NCI-H524 treated with DMSO at 0.1 percent for 48 hours (cell line): ENCODE measurements at regions not wholly inside any gene's neighbourhood (a gene's known extent, or its start where the extent isn't known, plus 50 kb on each side); places are given as distances from the start of the nearest gene placed in this dataset.
"Not testable (repeated sequence)": the region's sequence is repeated elsewhere in the genome, so short reads cannot be mapped to it uniquely, and the experiment has no call there.

Source experiments
- DNase-seq: peaks from one replicate; lab custom pipeline; 2025; lab: John Stamatoyannopoulos, UW

DNA sequence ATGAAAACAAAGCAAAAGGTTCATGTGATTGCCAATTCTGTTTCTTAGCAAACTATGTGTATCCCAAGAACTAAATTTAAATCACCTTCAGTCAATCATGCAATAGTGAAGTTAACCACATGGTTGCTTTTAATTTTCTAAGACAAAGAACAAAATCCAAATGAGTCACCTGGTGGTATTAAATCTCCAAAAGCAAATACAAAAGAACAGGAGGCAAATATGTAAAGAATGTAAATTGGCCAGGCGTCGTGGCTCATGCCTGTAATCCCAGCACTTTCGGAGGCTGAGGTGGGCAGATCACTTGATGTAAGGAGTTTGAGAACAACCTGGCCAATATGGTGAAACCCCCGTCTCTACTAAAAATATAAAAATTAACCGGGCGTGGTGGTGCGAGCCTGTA lies 54.2 kb upstream of the PIK3R4 start:
- no peak for DNase-seq

DNA sequence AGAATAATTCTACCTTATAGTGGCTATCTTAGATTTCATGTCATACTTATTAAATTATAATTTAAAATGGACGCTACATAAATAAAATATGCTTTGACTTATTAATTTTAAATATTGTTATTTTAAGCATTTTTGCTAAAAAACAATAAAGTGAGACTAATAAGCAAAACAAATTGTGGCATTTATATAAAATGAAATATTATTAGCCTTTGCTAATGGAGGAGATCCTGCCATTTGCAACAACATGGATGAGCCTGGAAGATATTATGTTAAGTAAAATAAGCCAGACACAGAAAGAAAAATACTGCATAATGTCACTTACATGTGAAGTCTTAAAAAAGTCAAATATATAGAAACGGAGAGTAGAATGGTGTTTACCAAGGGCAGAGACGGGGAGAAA lies 54.8 kb upstream of the PIK3R4 start:
- DNase-seq, result no peak

DNA sequence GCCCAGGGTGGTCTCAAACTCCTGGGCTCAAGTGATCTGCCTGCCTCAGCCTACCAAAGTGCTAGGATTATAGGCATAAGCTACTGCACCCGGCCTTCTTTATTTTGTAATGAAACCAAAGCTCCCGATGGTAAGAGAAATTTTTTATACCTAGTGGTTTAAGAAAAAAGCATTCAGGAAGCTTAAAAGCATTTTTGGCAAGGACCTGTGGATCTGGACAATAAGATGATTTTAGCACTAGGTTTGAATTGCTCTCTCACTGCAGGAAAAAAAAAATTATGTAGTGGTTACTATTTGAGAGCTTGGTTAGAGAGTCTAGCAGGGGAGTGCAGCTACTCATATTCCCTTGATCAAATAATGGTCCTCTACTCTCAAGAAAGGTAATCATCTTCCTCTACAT lies 64.9 kb upstream of the PIK3R4 start:
- DNase-seq, result no peak

DNA sequence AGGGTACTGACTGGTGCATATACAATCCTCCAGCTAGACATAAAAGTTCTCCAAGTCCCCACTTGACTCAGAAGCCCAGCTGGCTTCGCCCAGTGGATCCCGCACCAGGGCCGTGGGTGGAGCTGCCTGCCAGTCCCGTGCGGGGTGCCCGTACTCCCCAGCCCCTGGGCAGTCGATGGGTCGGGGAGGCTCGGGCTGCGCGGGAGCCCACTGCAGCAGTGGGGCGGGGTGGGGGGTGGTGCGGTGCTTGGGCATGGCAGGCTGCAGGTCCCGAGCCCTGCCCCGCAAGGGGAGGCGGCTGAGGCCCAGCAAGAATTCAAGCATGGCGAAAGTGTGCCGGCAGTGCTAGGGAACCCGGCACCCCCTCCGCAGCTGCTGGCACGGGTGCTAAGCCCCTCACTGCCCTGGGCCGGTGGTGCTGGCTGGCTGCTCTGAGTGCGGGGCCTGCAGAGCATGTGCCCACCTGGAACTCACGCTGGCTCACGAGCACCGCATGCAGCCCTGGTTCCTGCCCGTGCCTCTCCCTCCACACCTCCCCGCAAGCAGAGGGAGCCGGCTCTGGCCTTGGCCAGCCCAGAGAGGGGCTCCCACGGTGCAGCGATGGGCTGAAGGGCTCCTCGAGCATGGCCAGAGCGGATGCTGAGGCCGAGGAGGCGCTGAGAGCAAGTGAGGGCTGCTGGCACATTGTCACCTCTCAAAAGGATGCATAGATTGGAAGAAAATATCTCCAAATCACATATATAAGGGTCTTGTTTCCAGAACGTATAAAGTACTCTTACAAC lies 68.3 kb upstream of the PIK3R4 start:
- no peak for DNase-seq

DNA sequence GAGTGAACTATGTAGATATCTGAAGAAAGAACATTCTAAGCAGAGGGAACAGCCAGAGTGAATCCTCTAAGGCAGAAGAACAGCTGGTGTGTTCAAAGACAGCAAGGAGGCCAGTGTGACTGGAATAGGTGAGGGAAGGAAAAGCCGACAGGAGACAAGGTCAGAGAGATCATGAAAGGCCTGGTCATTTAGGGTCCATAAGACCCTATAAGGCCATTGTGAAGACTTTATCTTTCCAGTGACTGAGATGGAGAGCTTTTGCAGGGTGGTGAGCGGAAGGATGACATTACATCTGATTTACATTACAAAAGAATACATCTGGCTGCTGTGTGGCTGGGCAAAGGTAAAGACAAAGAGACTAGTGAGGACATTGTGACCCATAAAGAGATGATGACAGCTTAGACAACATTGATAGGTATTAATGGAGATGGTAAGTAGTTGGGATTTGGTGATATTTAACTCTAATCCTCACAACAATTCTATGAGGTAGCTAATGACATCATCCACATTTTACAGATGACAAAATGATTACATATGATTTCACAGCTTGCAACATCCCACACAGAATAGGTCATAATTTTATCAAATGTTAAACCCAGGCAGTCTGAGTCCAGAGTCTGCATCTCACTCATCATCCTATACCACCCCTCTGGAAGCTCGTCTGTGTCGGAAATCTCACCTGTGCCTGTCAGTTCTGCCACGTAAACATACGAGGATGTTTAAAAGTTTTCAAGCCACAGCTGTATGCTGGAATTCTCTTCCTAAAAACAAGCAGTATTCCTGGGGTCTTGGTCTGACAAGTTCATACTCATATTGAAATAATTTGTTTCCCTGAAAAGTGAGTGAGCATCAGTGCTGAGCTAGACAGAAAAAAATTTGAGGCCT lies 70.2 kb upstream of the PIK3R4 start:
- no peak for DNase-seq

DNA sequence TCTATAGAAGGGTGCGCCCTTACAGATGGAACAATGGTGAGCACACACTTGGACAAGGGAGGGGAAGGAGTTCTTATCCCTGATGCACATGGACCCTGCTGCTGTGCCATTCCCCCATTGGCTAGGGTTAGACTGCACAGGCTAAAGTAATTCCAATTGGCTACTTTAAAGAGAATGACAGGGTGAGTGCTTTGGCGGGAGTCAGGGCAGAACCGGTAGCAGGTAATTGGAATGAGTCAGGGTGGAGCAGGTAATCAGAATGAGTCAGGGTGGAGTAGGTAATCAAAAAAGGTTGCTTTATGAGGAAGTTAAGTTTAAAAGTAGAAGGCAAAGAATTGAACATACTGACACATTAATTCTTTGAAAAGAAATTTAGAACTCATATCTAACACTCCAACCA lies 71.4 kb upstream of the PIK3R4 start:
- not testable (repeated sequence) for DNase-seq

DNA sequence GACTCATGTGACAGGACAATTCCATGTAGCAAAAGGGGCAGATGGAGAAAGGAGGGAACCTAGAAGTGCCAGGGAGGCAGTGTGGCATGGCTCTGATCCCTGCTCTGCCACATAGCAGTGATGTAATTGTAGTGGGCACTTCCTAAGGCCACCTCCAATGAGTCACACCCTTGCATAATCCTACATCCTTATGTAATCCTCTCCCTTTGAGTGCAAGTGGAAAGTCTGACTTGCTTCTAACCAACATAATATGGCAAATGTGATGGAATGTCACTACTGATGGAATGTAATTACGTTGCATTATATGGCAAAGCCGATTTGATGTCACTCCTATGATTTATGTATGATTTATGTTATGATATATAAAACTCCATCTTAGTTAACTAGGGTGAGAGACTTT lies 72.9 kb upstream of the ATP2C1 start:
- no peak for DNase-seq

DNA sequence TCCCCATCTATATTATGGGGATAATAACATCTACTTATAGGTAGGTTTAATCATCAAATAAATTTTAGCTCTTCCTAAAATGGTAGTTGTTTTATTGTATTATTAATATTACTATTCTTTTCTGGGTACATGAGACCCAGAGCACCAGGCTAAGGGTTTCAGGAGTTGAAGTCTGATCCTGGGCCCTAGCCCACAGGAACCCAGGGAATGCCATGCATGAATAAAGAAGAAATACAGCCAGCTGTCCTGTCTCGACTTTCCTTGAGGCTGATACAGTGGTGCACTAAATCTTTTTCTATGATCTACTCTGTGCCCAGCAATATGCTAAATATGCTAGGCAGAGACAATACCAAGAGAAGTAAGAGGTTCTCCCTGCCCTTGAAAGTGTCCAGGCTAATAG lies 72.1 kb upstream of the ATP2C1 start:
- DNase-seq, result no peak

DNA sequence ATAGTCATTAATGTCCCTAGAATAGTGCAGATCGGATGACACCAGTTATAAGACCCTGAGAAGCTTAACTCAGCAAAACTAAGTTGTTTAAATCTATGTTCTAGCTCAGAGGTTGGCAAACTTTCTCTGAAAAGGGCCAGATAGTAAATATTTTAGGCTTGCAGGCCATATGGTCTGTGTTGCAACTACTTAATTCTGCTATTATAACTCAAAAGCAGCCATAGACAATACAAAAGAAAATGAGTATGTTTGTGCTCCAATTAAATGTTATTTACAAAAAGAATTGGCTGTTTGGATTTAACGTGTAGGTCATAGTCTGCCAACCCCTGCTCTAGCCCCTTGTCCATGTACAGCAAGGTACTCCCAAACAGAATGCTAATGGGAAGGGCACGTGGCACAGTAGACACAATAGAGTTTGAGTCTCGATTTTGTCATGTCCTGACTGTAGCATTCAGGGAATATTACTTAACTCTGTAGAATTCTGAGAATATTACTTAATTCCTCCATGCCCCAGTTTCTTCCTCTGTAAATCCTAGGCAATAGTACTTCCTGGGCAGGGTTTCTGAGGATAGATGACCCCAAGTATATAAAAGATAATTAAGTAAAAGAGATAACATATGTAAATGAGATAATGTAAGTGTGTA lies 70.5 kb upstream of the ATP2C1 start:
- no peak for DNase-seq

DNA sequence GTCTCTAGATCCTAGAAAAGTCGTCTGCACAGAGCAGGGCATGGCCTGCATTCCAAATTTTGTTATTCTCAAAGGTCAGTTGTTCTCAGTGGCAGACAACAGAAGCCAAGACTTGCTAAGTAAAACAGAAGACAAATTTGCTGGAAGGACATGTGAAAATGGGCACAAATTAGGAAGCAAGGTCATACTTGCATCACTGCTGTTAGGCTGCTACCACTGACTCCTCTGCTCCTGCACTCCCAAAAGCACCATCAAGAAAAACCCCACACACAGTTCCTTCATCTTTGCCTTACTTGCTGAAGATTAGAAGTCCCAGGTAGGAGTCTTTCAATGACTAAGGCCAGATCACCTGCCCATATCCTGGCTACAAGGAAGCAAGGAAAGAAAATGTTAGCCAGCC lies 69.9 kb upstream of the ATP2C1 start:
- DNase-seq, result no peak

DNA sequence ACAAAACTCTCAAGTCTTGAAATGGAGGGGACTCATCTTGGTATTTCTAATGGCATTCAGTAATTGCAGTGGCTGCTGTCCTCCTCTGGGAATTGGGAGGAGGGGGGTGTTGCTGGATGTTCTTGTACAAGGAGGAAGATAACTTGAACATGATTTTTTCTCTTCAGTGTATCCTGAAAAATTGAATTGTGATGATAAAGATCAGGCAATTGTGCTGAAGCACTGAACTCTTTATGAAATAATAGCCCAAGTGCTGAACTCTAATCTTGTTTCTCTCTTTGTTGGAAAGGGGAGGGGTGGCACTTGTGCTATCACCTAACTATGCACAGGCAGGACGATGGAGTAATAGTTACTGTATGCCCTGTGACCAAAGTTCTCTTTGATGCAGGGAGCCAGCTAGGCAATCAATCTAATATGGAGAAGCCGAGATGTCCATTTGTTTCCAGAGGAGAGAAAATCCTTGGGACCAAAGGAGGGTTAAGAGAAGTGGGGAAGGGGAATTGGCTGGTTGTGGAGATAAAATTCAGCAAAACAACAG lies 68.1 kb upstream of the ATP2C1 start:
- no peak for DNase-seq

DNA sequence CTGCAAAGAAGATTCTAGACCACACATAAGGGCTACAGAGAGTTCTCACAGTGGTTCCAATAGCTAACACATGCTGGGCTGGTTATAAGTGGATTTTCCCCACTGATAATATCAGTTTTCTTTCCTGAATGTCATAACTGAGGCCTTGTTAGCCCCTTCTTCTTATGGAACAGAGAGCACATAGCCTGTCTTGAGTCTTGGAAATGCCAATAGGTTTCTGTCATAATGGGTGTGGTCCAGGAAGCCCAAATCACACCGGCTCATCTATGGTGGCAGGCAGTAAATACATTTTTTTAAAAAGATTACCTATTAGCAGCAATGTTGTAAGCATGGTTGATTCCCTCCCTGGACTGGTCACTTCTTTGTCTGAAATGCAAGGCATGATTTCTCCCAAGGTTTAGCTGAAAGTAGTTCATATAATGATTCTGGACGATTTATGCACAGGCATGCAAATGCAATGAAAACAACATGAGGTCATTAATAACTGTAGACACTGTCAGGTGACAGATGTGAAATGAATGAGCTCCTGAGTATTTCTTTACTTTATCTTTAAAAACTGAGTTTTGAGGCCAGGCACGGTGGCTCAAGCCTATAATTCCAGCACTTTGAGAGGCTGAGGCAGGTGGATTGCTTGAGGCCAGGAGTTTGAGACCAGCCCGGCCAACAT lies 67.2 kb upstream of the ATP2C1 start:
- no peak for DNase-seq

DNA sequence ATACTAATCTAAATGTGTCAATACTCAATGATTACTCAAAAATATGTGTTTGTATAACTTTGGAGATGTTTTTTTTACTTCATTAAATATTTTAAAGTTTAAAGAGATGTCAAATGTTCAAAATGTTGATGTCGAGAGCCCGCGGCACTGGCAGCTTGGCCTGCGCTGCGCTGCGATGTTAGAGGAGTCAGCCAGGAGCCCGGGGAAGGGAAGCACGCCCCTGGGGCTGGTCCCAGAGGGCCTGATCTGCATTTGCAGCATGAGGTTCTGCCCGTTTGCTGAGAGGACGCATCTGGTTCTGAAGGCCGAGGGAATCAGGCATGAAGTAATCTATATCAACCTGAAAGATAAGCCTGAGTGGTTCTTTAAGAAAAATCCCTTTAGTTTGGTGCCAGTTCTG lies 66.4 kb upstream of the ATP2C1 start:
- no peak for DNase-seq

DNA sequence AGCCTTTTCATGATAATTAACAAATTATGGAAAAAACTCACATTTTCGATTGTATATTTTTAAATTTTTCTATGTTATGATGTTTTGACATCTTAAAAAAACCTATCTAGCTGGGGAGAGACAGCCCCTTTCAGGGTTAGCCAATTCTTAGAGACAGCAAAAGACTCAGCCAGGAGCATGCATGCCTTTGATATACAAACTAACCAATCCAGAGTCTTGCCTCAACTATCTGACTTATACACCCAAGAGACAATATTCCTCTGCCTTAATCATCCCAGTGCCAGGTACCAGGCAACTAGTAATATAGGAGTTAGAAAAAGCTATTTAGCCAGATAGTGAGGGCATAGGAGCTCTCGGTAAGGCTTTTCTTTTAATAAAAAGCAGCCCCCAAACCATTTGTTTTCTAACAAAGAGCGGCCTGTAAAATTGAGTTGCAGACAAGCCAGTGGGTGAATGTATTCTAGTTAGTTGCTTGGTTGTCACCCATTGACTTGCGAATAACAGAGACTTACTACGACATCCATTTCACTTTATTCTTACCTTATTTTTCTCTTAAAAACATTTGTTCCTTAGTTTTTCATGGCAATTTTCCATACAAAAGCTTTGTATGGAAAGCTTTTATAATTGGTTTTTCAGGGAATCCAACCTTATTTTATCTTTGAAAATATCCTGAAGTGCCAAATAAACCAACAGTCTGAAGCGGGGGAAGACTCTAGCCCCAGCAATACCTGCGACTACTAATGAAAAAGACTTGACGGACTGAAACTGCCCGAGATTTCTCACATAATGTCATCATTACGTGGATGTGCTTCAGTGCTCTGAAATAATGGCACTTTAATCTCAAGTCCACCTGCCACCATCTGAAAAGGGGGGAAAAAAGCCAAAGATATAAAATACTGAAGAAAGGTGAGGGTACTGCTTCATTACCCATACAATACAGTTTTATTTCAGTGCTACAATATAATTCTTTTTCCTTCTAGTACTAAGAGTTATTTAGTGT lies 64.6 kb upstream of the ATP2C1 start:
- DNase-seq, result no peak

DNA sequence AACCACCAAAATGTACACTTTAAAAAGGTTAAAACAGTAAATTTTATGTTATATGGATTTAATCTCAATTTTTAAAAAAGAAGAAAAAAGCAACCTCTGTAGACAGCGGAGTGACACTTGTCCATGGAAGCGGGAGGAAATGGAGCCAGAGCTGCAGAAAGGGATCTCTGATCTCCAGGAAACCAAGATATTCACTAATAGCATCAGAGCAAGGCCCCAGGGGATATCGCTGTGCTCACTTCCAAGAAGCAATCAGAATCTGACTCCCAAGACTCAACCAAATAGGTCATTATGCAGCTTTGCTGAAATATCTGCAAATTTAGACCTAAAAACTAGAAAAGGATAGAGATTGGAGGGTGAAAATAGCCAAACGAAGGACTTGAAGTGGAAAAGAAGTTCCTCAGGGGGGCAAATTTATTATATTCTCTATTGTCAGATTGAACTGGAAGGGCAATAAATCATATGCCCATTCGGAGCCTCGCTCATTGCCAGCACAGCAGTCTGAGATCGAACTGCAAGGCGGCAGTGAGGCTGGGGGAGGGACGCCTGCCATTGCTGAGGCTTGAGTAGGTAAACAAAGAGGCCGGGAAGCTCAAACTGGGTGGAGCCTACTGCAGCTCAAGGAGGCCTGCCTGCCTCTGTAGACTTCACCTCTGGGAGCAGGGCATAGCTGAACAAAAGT lies 62.0 kb upstream of the ATP2C1 start:
- DNase-seq, result no peak

DNA sequence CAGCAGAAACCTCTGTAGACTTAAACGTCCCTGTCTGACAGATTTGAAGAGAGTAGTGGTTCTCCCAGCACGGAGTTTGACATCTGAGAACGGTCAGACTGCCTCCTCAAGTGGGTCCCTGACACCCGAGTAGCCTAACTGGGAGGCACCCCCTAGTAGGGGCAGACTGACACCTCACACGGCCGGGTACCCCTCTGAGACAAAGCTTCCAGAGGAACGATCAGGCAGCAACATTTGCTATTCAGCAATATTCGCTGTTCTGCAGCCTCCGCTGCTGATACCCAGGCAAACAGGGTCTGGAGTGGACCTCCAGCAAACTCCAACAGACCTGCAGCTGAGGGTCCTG lies 61.5 kb upstream of the ATP2C1 start:
- DNase-seq, result not testable (repeated sequence)

DNA sequence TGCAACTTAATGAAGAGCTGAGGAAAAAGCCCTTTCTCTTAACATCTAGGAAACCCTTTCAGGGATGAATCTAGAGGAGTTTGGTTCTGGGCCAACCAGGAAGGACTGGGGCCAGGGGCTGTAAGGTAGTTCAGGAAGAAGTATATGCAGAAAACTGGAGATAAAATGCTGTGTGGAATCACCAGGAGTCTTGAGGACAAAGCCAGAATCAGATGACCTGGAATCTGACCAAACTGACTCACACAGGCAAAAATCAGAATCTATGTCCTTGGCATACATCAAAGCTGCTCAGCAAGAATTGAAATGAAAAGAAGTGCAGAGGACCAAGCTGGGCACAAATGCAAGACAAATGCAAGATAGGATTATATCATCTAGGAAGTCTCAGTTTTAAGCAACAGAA lies 59.4 kb upstream of the ATP2C1 start:
- DNase-seq, result no peak

DNA sequence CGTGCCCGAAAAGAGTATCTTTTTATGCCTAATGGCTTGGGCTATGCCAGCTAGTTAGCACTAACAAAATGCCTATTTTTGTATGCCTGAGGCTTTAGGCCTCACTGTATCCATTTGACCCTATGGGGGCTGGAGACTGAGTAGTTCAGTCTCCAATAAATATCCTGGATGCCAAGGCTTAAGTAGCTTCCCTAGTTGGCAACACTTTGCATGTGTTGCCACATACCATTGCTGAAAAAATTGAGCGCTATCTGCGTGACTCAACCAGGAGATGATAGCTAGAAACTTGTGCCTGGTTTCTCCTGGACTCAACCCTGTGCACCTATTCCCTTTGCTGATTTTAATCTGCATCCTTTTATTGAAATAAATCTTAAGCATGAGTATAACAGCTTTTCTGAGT lies 58.4 kb upstream of the ATP2C1 start:
- no peak for DNase-seq

DNA sequence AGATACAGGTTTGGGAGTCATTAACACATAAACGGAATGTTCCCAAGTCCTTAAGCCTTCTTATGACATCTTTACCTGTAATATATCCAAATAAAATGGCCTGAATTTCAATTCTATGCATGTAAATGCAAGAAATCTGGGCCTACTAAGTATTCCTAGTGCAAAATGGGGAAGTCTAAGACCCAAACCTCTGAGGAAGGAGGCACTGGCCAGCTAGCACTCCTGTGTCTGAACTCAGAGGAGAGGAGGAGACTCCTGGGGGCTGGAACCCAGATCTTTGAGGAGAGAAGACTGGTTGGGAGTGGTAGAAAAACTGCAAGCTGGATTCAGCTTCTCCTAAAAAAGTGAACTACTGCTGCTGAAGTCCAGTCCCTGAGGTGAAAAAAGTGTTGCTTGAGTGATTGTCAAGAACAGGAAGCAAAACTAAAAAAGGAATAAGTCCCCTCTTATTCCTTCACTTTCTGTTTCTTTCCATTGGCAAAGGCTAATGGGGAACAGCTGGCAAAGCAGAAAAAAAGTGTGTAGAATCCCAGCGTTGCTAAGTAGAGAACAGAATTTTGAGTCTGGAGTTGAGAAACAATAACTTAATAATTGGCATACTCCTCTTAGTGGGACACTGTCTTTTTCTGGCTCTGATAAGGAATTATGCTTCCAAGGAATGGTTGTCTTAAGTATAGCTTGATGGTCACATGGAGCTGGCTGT lies 54.8 kb upstream of the ATP2C1 start:
- no peak for DNase-seq

DNA sequence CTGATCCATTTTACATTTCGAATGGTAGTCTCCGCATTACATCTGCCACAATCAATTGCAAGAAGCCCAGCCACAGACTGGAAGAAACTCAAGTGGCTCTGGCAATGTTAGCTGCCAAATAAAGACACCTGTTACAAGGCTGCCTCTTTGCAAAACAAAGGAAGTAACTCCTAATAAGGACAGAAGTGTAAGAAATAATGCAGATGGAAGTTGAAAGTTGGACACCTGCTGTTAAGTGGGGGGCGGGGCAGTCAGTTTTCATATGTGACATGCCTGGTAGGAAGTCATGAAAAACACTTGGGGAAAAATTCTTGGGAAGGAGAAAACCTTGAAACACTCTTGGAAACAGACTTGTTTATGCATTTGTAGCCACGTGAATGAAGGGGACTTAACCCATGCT lies 54.1 kb upstream of the ATP2C1 start:
- peak; percentile 90 for DNase-seq
